ENCODE measurements at regions not wholly inside any gene's neighbourhood (a gene's known extent, or its start where the extent isn't known, plus 50 kb on each side); places are given as distances from the start of the nearest gene placed in this dataset.

GRCh38 chr2:18073601-18074000 is 195.1 kb downstream of the KCNS3 start:
- 79 to 94% (median 92%) methylated on average over 2 of the region's 2 CpGs for WGBS, 3 donors
- TF ChIP-seq POLR2A (IDR thresholded peaks at IDR 0.05) = no peak
- no peak for TF ChIP-seq EP300 (IDR thresholded peaks at IDR 0.05)
- TF ChIP-seq CTCF (IDR thresholded peaks at IDR 0.05) = no peak
- Histone ChIP-seq H3K27ac (no peak overlapping the region), H3K4me1 (ENCODE audit: insufficient read depth) (no peaks in the 10 kb centered on the region), H3K27me3 (no peaks in the 10 kb centered on the region), H3K4me3 (no peak overlapping the region), H3K9me3 (no peaks in the 10 kb centered on the region), H3K36me3 (no peaks in the 10 kb centered on the region)
- DNase-seq = no peak
- intact Hi-C loops (cut with DNase I) = no loop called here

- Histone ChIP-seq H3K4me3 (no peak overlapping the region), H3K36me3 (no peaks in the 10 kb centered on the region), H3K27me3 (no peaks in the 10 kb centered on the region), H3K4me1 (ENCODE audit: insufficient read depth) (no peaks in the 10 kb centered on the region), H3K27ac (no peak overlapping the region), H3K9me3 (no peaks in the 10 kb centered on the region)
- TF ChIP-seq CTCF (IDR thresholded peaks at IDR 0.05) (no peak), EP300 (IDR thresholded peaks at IDR 0.05) (no peak), POLR2A (IDR thresholded peaks at IDR 0.05) (no peak)
- intact Hi-C loops (cut with DNase I) = no loop called here
- no peak for DNase-seq
- 64 to 74% (median 64%) methylated on average over 9 of the region's 9 CpGs for WGBS, 3 donors
Measured at GRCh38 chr2:18067588-18068384, 189.3 kb downstream of the KCNS3 start.

GRCh38 chr2:18066894-18067293 is 188.4 kb downstream of the KCNS3 start:
- TF ChIP-seq CTCF (IDR thresholded peaks at IDR 0.05) (no peak), EP300 (IDR thresholded peaks at IDR 0.05) (no peak), POLR2A (IDR thresholded peaks at IDR 0.05) (no peak)
- no peak for DNase-seq
- Histone ChIP-seq H3K4me3 (no peak overlapping the region), H3K27me3 (no peaks in the 10 kb centered on the region), H3K9me3 (no peaks in the 10 kb centered on the region), H3K36me3 (no peaks in the 10 kb centered on the region), H3K27ac (no peak overlapping the region), H3K4me1 (ENCODE audit: insufficient read depth) (no peaks in the 10 kb centered on the region)
- 84 to 86% (median 85%) methylated on average over 2 of the region's 2 CpGs for WGBS, 3 donors
- intact Hi-C loops (cut with DNase I) = no loop called here

- Histone ChIP-seq H3K9me3 (no peaks in the 10 kb centered on the region), H3K4me1 (ENCODE audit: insufficient read depth) (no peaks in the 10 kb centered on the region), H3K36me3 (no peaks in the 10 kb centered on the region), H3K4me3 (no peak overlapping the region), H3K27me3 (no peaks in the 10 kb centered on the region), H3K27ac (no peak overlapping the region)
- no peak for DNase-seq
- no peak for TF ChIP-seq EP300 (IDR thresholded peaks at IDR 0.05)
- TF ChIP-seq CTCF (IDR thresholded peaks at IDR 0.05) = no peak
- no peak for TF ChIP-seq POLR2A (IDR thresholded peaks at IDR 0.05)
- intact Hi-C loops (cut with DNase I) = no loop called here
- 48 to 53% (median 48%) methylated on average over 5 of the region's 5 CpGs for WGBS, 3 donors
Measured at GRCh38 chr2:18066066-18066465, 187.6 kb downstream of the KCNS3 start.

Data from ovary (tissue), 7 donors.